ENCODE measurements at regions not wholly inside any gene's neighbourhood (a gene's known extent, or its start where the extent isn't known, plus 50 kb on each side); places are given as distances from the start of the nearest gene placed in this dataset.
"Not testable (repeated sequence)": the region's sequence is repeated elsewhere in the genome, so short reads cannot be mapped to it uniquely, and the experiment has no call there.

DNA sequence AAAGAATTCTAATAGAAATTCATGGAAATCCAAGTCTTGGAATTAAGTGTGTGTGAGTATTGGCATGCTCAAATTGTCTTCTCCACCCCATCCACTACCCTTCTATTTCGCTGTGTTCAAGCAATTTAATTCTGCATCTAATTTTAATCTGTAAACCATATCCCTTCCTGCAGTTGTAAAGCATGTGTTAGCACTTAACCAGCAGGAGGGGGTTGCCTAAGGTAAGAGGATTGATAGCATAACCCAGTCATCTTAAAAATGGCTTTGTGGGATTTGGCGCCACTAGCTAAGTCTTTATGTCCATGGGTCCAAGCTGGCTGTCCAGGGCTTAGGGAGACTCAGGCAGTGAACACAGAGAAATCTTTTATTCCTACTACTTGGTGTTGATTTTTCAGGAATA is 210.3 kb downstream of the PTPRC start:
- Histone ChIP-seq H3K4me3 (no peak overlapping the region), H3K9me3 (no peaks in the 10 kb centered on the region), H3K27me3 (no peaks in the 10 kb centered on the region), H3K36me3 (no peaks in the 10 kb centered on the region), H3K4me1 (no peaks in the 10 kb centered on the region), H3K27ac (no peak overlapping the region)
- TF ChIP-seq, protein P1, sequence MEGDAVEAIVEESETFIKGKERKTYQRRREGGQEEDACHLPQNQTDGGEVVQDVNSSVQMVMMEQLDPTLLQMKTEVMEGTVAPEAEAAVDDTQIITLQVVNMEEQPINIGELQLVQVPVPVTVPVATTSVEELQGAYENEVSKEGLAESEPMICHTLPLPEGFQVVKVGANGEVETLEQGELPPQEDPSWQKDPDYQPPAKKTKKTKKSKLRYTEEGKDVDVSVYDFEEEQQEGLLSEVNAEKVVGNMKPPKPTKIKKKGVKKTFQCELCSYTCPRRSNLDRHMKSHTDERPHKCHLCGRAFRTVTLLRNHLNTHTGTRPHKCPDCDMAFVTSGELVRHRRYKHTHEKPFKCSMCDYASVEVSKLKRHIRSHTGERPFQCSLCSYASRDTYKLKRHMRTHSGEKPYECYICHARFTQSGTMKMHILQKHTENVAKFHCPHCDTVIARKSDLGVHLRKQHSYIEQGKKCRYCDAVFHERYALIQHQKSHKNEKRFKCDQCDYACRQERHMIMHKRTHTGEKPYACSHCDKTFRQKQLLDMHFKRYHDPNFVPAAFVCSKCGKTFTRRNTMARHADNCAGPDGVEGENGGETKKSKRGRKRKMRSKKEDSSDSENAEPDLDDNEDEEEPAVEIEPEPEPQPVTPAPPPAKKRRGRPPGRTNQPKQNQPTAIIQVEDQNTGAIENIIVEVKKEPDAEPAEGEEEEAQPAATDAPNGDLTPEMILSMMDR (IDR thresholded peaks at IDR 0.05), result no peak
- no peak for DNase-seq (ENCODE audit: low spot score)

DNA sequence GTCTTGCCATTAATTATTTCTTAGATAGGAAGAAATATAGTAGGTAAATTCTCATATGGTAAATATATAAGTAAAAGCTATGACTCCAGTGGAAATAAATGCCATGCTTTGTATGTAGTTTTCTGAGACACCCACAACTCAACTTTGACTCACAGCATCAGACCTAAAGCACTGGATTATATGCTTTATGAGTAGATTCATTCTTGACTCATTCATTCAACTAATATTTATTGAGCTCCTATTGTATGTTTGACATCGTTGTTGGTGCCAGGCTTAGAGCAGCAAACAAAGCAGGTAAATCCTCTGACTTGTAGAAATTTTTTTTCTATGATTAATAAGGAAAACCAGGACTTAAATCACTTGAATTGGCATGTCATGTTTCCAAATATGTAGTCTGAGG is 211.4 kb downstream of the PTPRC start:
- Histone ChIP-seq H3K36me3 (no peaks in the 10 kb centered on the region), H3K27me3 (no peaks in the 10 kb centered on the region), H3K4me3 (no peak overlapping the region), H3K27ac (no peak overlapping the region), H3K9me3 (no peaks in the 10 kb centered on the region), H3K4me1 (no peaks in the 10 kb centered on the region)
- no peak for DNase-seq (ENCODE audit: low spot score)
- TF ChIP-seq, protein P1 (IDR thresholded peaks at IDR 0.05), result no peak

DNA sequence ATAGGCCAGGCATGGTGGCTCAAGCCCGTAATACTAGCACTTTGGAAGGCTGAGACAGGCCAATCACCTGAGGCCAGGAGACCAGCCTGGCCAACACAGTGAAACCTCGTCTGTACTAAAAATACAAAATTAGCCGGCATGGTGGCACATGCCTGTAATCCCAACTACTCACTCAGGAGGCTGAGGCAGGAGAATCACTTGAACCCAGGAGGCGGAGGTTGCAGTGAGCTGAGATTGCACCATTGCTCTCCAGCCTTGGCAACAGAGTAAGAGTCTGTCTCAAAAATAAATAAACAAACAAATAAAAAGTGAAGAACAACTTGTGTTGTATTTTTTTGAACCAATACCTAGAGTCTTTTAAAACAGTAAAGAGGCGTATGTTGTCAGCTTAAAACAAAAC is 212.1 kb downstream of the PTPRC start:
- H3K9me3 ChIP-seq; H3K27me3 ChIP-seq; H3K4me1 ChIP-seq; DNase-seq (ENCODE audit: low spot score); H3K4me3 ChIP-seq; H3K36me3 ChIP-seq; H3K27ac ChIP-seq: not testable (repeated sequence)

DNA sequence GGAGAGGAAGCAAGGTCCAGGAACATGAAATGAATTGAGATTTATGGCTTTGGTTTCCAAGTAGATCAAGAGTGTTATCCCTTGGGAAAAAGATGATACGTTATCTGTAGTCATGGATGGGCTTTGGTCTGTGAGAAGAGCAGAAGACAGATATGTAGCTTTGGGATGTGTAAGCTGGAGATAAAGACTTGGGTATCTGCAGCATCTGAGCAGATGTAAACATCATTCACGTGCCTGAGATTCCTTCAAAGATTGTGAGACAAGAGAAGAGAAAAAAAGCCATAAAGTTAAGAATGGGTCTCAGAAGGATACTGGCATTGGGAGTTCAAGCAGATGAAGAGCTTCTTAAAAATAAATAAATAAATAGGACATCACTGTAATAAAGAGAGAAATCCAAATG is 217.8 kb downstream of the PTPRC start:
- TF ChIP-seq, protein P1 (IDR thresholded peaks at IDR 0.05), result no peak

DNA sequence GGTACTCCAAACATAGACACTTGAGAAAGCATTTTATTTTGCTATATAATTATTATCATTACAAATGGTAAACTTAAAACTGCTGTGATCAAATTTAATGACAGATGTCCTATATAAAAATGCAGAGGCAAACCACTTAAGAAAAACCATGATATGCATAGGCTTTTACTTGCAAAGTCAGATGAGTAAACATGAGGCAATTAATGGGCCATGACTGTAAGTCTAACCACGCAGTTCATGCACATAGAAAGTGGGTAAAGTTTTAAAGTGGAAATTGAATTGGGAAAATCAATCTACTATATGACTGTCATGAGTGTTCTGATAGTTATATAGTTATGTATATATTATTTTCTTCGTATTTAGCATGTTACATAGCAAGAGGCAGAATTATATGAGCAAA is 219.2 kb downstream of the PTPRC start:
- TF ChIP-seq, protein P1 (IDR thresholded peaks at IDR 0.05), result no peak
- no peaks in the 10 kb centered on the region for H3K27me3 ChIP-seq
- no peaks in the 10 kb centered on the region for H3K4me1 ChIP-seq
- no peak for DNase-seq (ENCODE audit: low spot score)
- H3K4me3 ChIP-seq, result no peak overlapping the region
- no peak overlapping the region for H3K27ac ChIP-seq
- no peaks in the 10 kb centered on the region for H3K36me3 ChIP-seq
- no peaks in the 10 kb centered on the region for H3K9me3 ChIP-seq

More for the DNA sequence above, 217.8 kb downstream of the PTPRC start:
- no peak for DNase-seq (ENCODE audit: low spot score)
- Histone ChIP-seq H3K36me3 (no peaks in the 10 kb centered on the region), H3K9me3 (no peaks in the 10 kb centered on the region), H3K27me3 (no peaks in the 10 kb centered on the region), H3K4me3 (no peak overlapping the region), H3K27ac (no peak overlapping the region), H3K4me1 (no peaks in the 10 kb centered on the region)

DNA sequence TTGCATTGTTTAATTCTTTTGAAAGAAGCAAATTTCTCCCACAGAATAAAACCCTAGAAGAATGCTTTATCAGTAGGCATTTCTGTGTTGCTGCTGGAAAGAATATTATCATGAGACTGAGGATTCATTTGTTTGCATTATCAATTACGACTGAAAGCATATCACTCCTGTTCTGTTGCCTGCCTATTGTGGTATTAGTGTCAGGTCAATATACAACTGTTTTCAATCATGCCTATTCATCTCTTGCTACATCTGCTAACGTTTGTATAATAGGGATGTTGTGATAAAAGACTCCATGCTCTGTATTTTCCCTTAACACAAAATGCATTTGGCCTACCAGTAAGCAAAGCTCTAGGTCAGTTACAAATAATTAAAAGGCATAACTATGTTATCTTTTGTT is 221.5 kb downstream of the PTPRC start:
- H3K4me3 ChIP-seq, result no peak overlapping the region
- H3K27ac ChIP-seq, result no peak overlapping the region
- H3K27me3 ChIP-seq, result no peaks in the 10 kb centered on the region
- TF ChIP-seq, protein P1 (IDR thresholded peaks at IDR 0.05), result no peak
- no peaks in the 10 kb centered on the region for H3K9me3 ChIP-seq
- no peak for DNase-seq (ENCODE audit: low spot score)
- H3K4me1 ChIP-seq, result no peaks in the 10 kb centered on the region
- H3K36me3 ChIP-seq, result no peaks in the 10 kb centered on the region

All from right atrium auricular region (tissue), 2 donors.